Tibial nerve (tissue), 4 donors: ENCODE measurements at regions not wholly inside any gene's neighbourhood (a gene's known extent, or its start where the extent isn't known, plus 50 kb on each side); places are given as distances from the start of the nearest gene placed in this dataset.
A peak's percentile ranks its signal among the peaks of the same experiment; 100 is the strongest.

ENCODE experiments used
- CTCF ChIP-seq, 5 experiments: fragments of 200-600 bp in 3 of 5; fragments of 450-650 bp in 2 of 5; sonication (generic) in 3 of 5; IDR thresholded peaks; one replicate each; pipeline ENCODE4 v1.5.1; 2016 to 2019; ENCODE audit warnings: antibody characterized with exemption in 5 of 5, mild to moderate bottlenecking in 3 of 5, moderate library complexity in 2 of 5
- EP300 ChIP-seq, 2 donors: sonication (generic); formaldehyde crosslinking; IDR thresholded peaks; one replicate each; pipeline ENCODE4 v1.6.1; 2017; ENCODE audit warnings: antibody characterized with exemption in 2 of 2, mild to moderate bottlenecking in 1 of 2
- POLR2A ChIP-seq, 2 donors: fragments of 450-650 bp; IDR thresholded peaks; one replicate each; pipeline ENCODE4 v1.6.1; 2017; ENCODE audit warnings: antibody characterized with exemption in 2 of 2, mild to moderate bottlenecking in 2 of 2, moderate library complexity in 2 of 2

DNA sequence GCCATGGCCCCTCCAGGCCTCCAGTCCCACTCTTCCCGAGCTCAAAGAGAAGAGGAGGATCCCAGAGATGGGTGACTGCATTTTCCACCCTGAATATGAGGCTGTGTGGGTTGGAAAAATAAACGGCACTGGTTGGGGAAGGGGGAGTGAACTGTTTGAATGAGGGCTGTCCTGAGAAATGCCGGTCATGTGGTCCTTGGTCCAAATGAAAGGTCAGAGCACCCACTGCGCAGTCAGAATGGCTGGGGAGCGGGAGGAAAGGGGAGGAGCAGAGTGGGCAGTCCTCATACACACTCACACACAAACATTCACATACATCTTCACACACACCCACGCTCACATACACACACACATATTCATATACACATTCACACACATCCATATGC is 83.1 kb downstream of the MRPL14 start:
- no peak for TF ChIP-seq CTCF (IDR thresholded peaks at IDR 0.05)
- peak in 1 of 2 donors; percentile 72 for TF ChIP-seq EP300 (IDR thresholded peaks at IDR 0.05)
- no peak for TF ChIP-seq POLR2A (IDR thresholded peaks at IDR 0.05)
